Keratinocyte (primary cell): ENCODE measurements at regions not wholly inside any gene's neighbourhood (a gene's known extent, or its start where the extent isn't known, plus 50 kb on each side); places are given as distances from the start of the nearest gene placed in this dataset.
"Not testable (repeated sequence)": the region's sequence is repeated elsewhere in the genome, so short reads cannot be mapped to it uniquely, and the experiment has no call there.

ENCODE experiments used
- DNase-seq: peaks from one replicate; pipeline ENCODE4 v3.0.0-alpha.2; 2011; ENCODE audit warnings: low read depth, missing footprints, low spot score
- FAIRE-seq: peaks from 2 replicates; lab custom pipeline; 2011; peaks lifted over from hg19 to GRCh38; lab: Jason Lieb, UNC
- H2AFZ ChIP-seq: 2 replicates; pipeline ENCODE4 v1.6.0; 2012; ENCODE audit warnings: low read length, control low read depth, inconsistent platforms; ENCODE audit not compliant: control insufficient read depth
- H3K27ac ChIP-seq: 2 replicates; pipeline ENCODE4 v1.5.1; 2011; ENCODE audit warnings: low read length; ENCODE audit not compliant: control insufficient read depth, insufficient read depth
- H3K27me3 ChIP-seq: 3 replicates; pipeline ENCODE4 v1.6.0; 2011; ENCODE audit warnings: low read length; ENCODE audit not compliant: control insufficient read depth, insufficient read depth; ENCODE audit errors: extremely low read depth
- H3K36me3 ChIP-seq, 2 experiments: 2 replicates in 1 of 2; 3 replicates in 1 of 2; pipeline ENCODE4 v1.5.1; 2011; ENCODE audit warnings: low read length in 2 of 2, mild to moderate bottlenecking in 1 of 2; ENCODE audit not compliant: control insufficient read depth in 2 of 2, insufficient read depth in 2 of 2; ENCODE audit errors: extremely low read depth in 1 of 2
- H3K4me1 ChIP-seq: 3 replicates; pipeline ENCODE4 v1.5.1; 2011; ENCODE audit warnings: low read length; ENCODE audit not compliant: control insufficient read depth, insufficient read depth; ENCODE audit errors: extremely low read depth
- H3K4me2 ChIP-seq: 3 replicates; pipeline ENCODE4 v1.6.0; 2011; ENCODE audit warnings: low read depth, low read length; ENCODE audit not compliant: control insufficient read depth, insufficient read depth; ENCODE audit errors: extremely low read depth
- H3K4me3 ChIP-seq, 3 experiments: fragments of 200-600 bp in 1 of 3; sonication (generic) in 1 of 3; 2 replicates in 2 of 3; 3 replicates in 1 of 3; pipeline ENCODE4 v1.5.1; 2011 to 2016; ENCODE audit warnings: low read length in 3 of 3, mild to moderate bottlenecking in 3 of 3, control low read depth in 2 of 3, inconsistent platforms in 1 of 3, low read depth in 1 of 3, mixed read lengths in 1 of 3, mixed run types in 1 of 3, moderate library complexity in 1 of 3; ENCODE audit not compliant: control insufficient read depth in 2 of 3, insufficient read depth in 2 of 3; ENCODE audit errors: extremely low read depth in 1 of 3
- H3K79me2 ChIP-seq: 2 replicates; pipeline ENCODE4 v1.6.0; 2012; ENCODE audit warnings: low read length; ENCODE audit not compliant: control insufficient read depth, insufficient read depth
- H3K9ac ChIP-seq: 3 replicates; pipeline ENCODE4 v1.6.0; 2011; ENCODE audit warnings: low read length; ENCODE audit not compliant: control insufficient read depth, insufficient read depth; ENCODE audit errors: extremely low read depth
- H3K9me1 ChIP-seq: 3 replicates; pipeline ENCODE4 v1.6.0; 2011; ENCODE audit warnings: low read length; ENCODE audit not compliant: control insufficient read depth, insufficient read depth; ENCODE audit errors: extremely low read depth
- H3K9me3 ChIP-seq: 2 replicates; pipeline ENCODE4 v1.5.1; 2012; ENCODE audit warnings: low read depth, low read length; ENCODE audit not compliant: control insufficient read depth
- H4K20me1 ChIP-seq: 3 replicates; pipeline ENCODE4 v1.6.0; 2011; ENCODE audit warnings: low read length; ENCODE audit not compliant: control insufficient read depth, insufficient read depth; ENCODE audit errors: extremely low read depth
- CTCF ChIP-seq, 3 experiments: IDR thresholded peaks in 1 of 3; conservative IDR thresholded peaks in 1 of 3; optimal IDR thresholded peaks in 1 of 3; 2 replicates in 2 of 3; 3 replicates in 1 of 3; pipeline versions ENCODE3 to v1.5.1; 2011; ENCODE audit warnings: low read length in 3 of 3, mild to moderate bottlenecking in 3 of 3, moderate library complexity in 2 of 3, control low read depth in 1 of 3, inconsistent platforms in 1 of 3; ENCODE audit not compliant: insufficient read depth in 2 of 3; ENCODE audit errors: extremely low read depth in 1 of 3
- EZH2 ChIP-seq: IDR thresholded peaks from one replicate; pipeline ENCODE4 v1.6.1; 2012; ENCODE audit warnings: inconsistent platforms, mild to moderate bottlenecking, low read length, moderate library complexity
- dilution Hi-C: fragments of 300-500 bp; cut with MboI; formaldehyde crosslinking; loops from one replicate; pipeline ENCODE4 v1.7.0; 2020; ENCODE audit warnings: low sequenced_read_pairs; ENCODE audit not compliant: extremely low pct_ligation_motif_present

- H3K4me3 ChIP-seq = no peak overlapping the region
- dilution Hi-C loops = no loop called here
- no peaks in the 10 kb centered on the region for H4K20me1 ChIP-seq
- H3K27me3 ChIP-seq = no peaks in the 10 kb centered on the region
- H3K4me2 ChIP-seq = no peak overlapping the region
- no peak overlapping the region for H3K9ac ChIP-seq
- H2AFZ ChIP-seq = no peak overlapping the region
- DNase-seq = no peak
- no peaks in the 10 kb centered on the region for H3K9me1 ChIP-seq
- no peaks in the 10 kb centered on the region for H3K9me3 ChIP-seq
- no peaks in the 10 kb centered on the region for H3K79me2 ChIP-seq
- H3K36me3 ChIP-seq = no peaks in the 10 kb centered on the region
- H3K4me1 ChIP-seq = no peaks in the 10 kb centered on the region
- TF ChIP-seq CTCF (optimal IDR thresholded peaks at IDR 0.05 in 1 of 3, IDR thresholded peaks at IDR 0.05 in 1 of 3, conservative IDR thresholded peaks at IDR 0.05 in 1 of 3; ENCODE audit: extremely low read depth in 1 of 3, insufficient read depth in 2 of 3, low read length in 3 of 3) = no peak
- no peak for TF ChIP-seq EZH2
- no peak for FAIRE-seq
- no peak overlapping the region for H3K27ac ChIP-seq
These were observed 439.6 kb downstream of the DOK5 start for GRCh38 chr20:54914995-54915394.

- Histone ChIP-seq H4K20me1 (no peaks in the 10 kb centered on the region), H3K36me3 (no peaks in the 10 kb centered on the region), H3K27me3 (no peaks in the 10 kb centered on the region), H3K27ac (no peak overlapping the region), H3K9me3 (no peaks in the 10 kb centered on the region), H3K4me1 (no peaks in the 10 kb centered on the region), H3K4me2 (no peak overlapping the region), H3K9ac (no peak overlapping the region), H2AFZ (no peak overlapping the region), H3K79me2 (no peaks in the 10 kb centered on the region), H3K4me3 (no peak overlapping the region), H3K9me1 (no peaks in the 10 kb centered on the region)
- dilution Hi-C loops = no loop called here
- no peak for TF ChIP-seq CTCF (optimal IDR thresholded peaks at IDR 0.05 in 1 of 3, IDR thresholded peaks at IDR 0.05 in 1 of 3, conservative IDR thresholded peaks at IDR 0.05 in 1 of 3; ENCODE audit: extremely low read depth in 1 of 3, insufficient read depth in 2 of 3, low read length in 3 of 3)
- no peak for TF ChIP-seq EZH2
- DNase-seq (no peak), FAIRE-seq (no peak)
These were observed 434.3 kb downstream of the DOK5 start for GRCh38 chr20:54909702-54910101.

- H3K79me2 ChIP-seq, H3K9me1 ChIP-seq, H3K9me3 ChIP-seq, H3K4me2 ChIP-seq, dilution Hi-C loops, H3K4me3 ChIP-seq, H3K36me3 ChIP-seq, DNase-seq, H3K4me1 ChIP-seq, H2AFZ ChIP-seq, FAIRE-seq, H3K27me3 ChIP-seq, H3K9ac ChIP-seq, H4K20me1 ChIP-seq, H3K27ac ChIP-seq: not testable (repeated sequence)
These were observed 430.7 kb downstream of the DOK5 start for GRCh38 chr20:54906134-54906533.
